Lung (tissue), 11 donors: ENCODE measurements at regions not wholly inside any gene's neighbourhood (a gene's known extent, or its start where the extent isn't known, plus 50 kb on each side); places are given as distances from the start of the nearest gene placed in this dataset.

Source experiments
- ATAC-seq: fragments of 200-7000 bp; cut with Tn5 transposase; one replicate; pipeline ENCODE4 v1.9.1; 2020; ENCODE audit warnings: moderate number of reproducible peaks; ENCODE audit not compliant: insufficient read depth, low FRiP score
- DNase-seq, 3 donors: peaks; one replicate each; pipeline ENCODE4 v3.0.0-alpha.2; 2013 to 2017
- H3K27ac ChIP-seq, 2 donors: one replicate each; pipeline ENCODE4 v1.5.1; 2013; ENCODE audit warnings: mild to moderate bottlenecking in 2 of 2, moderate library complexity in 2 of 2, control low read depth in 1 of 2, inconsistent platforms in 1 of 2, low read depth in 1 of 2, low read length in 1 of 2
- H3K27me3 ChIP-seq, 3 donors: one replicate each; pipeline ENCODE4 v1.5.1; 2013; ENCODE audit warnings: low read length in 2 of 3; ENCODE audit not compliant: control insufficient read depth in 3 of 3, insufficient read depth in 3 of 3
- H3K36me3 ChIP-seq, 4 donors: one replicate each; pipeline ENCODE4 v1.5.1; 2013; ENCODE audit warnings: low read length in 4 of 4, mild to moderate bottlenecking in 1 of 4, moderate library complexity in 1 of 4; ENCODE audit not compliant: control insufficient read depth in 4 of 4, insufficient read depth in 4 of 4
- H3K4me1 ChIP-seq, 5 donors: one replicate each; pipeline ENCODE4 v1.5.1; 2013; ENCODE audit warnings: low read length in 5 of 5, mild to moderate bottlenecking in 2 of 5, moderate library complexity in 1 of 5; ENCODE audit not compliant: control insufficient read depth in 5 of 5, insufficient read depth in 5 of 5
- H3K4me3 ChIP-seq: one replicate; pipeline ENCODE4 v1.5.1; 2013; ENCODE audit warnings: mild to moderate bottlenecking, control low read depth, moderate library complexity
- H3K9ac ChIP-seq, 2 donors: one replicate each; pipeline ENCODE4 v1.5.1; 2013; ENCODE audit warnings: low read length in 2 of 2, control low read depth in 1 of 2; ENCODE audit not compliant: insufficient read depth in 1 of 2
- H3K9me3 ChIP-seq, 4 donors: one replicate each; pipeline ENCODE4 v1.5.1; 2013; ENCODE audit warnings: low read length in 3 of 4, mild to moderate bottlenecking in 1 of 4, moderate library complexity in 1 of 4; ENCODE audit not compliant: control insufficient read depth in 4 of 4, insufficient read depth in 3 of 4
- CTCF ChIP-seq: IDR thresholded peaks from 2 replicates; pipeline ENCODE4 v1.5.1; 2012; ENCODE audit warnings: mild to moderate bottlenecking; ENCODE audit errors: control extremely low read depth, extremely low read depth
- WGBS, 2 donors: extraction: QIAGEN DNeasy Blood & Tissue Kit; methylation state at CpG; one replicate each; pipeline ENCODE4 v1.1.7; 2013; 5-methylcytosine and 5-hydroxymethylcytosine counted together
- donor health status: control.
- donor health status: control.
- donor health status: Bipolar disorder and iron deficiency.
- donor health status: healthy.
- donor health status: DM: yes; HTN: yes; CAD: no.

- TF ChIP-seq CTCF: no peak
- Histone ChIP-seq H3K9ac (no peak overlapping the region), H3K9me3 (peaks cover 0 to 3% (median 0%) of the 10 kb centered on the region in 4 donors), H3K27ac (no peak overlapping the region), H3K27me3 (no peaks in the 10 kb centered on the region), H3K4me3 (no peak overlapping the region), H3K36me3 (no peaks in the 10 kb centered on the region), H3K4me1 (no peaks in the 10 kb centered on the region)
- ATAC-seq (no peak), DNase-seq (no peak)
- WGBS, 2 donors: 86% methylated on average over 1 of the region's 1 CpG
Measured at GRCh38 chr9:29394855-29395254, 1821.6 kb upstream of the C9orf72 start.

GRCh38 chr9:29397148-29397547 is 1823.9 kb upstream of the C9orf72 start:
- H3K9ac ChIP-seq: no peak overlapping the region
- H3K27me3 ChIP-seq: no peaks in the 10 kb centered on the region
- no peak overlapping the region for H3K4me3 ChIP-seq
- WGBS, 2 donors: 78 to 85% methylated on average over 3 of the region's 3 CpGs
- H3K9me3 ChIP-seq: no peaks in the 10 kb centered on the region
- no peak overlapping the region for H3K27ac ChIP-seq
- DNase-seq: no peak
- no peak for ATAC-seq
- TF ChIP-seq CTCF: no peak
- no peaks in the 10 kb centered on the region for H3K4me1 ChIP-seq
- H3K36me3 ChIP-seq: no peaks in the 10 kb centered on the region

GRCh38 chr9:29416204-29416603 is 1842.9 kb upstream of the C9orf72 start:
- Histone ChIP-seq H3K27me3 (no peaks in the 10 kb centered on the region), H3K4me1 (no peaks in the 10 kb centered on the region), H3K36me3 (no peaks in the 10 kb centered on the region), H3K4me3 (no peak overlapping the region), H3K9ac (no peak overlapping the region), H3K27ac (no peak overlapping the region), H3K9me3 (no peaks in the 10 kb centered on the region)
- TF ChIP-seq CTCF: no peak
- no peak for ATAC-seq
- 86 to 87% methylated on average over 2 of the region's 2 CpGs for WGBS, 2 donors
- no peak for DNase-seq

- Histone ChIP-seq H3K9me3 (no peaks in the 10 kb centered on the region), H3K4me1 (no peaks in the 10 kb centered on the region), H3K27ac (no peak overlapping the region), H3K4me3 (no peak overlapping the region), H3K9ac (no peak overlapping the region), H3K27me3 (no peaks in the 10 kb centered on the region), H3K36me3 (no peaks in the 10 kb centered on the region)
- DNase-seq (no peak), ATAC-seq (no peak)
- no peak for TF ChIP-seq CTCF
- WGBS, 2 donors: 12 to 16% methylated on average over 3 of the region's 3 CpGs
Measured at GRCh38 chr9:29422438-29422837, 1849.2 kb upstream of the C9orf72 start.
